Hepatic stellate cell (primary cell): ENCODE measurements at regions not wholly inside any gene's neighbourhood (a gene's known extent, or its start where the extent isn't known, plus 50 kb on each side); places are given as distances from the start of the nearest gene placed in this dataset.
A peak's percentile ranks its signal among the peaks of the same experiment; 100 is the strongest.

Experiments used
- DNase-seq: peaks from one replicate; pipeline ENCODE4 v3.0.0; 2011; ENCODE audit warnings: low spot score

DNA sequence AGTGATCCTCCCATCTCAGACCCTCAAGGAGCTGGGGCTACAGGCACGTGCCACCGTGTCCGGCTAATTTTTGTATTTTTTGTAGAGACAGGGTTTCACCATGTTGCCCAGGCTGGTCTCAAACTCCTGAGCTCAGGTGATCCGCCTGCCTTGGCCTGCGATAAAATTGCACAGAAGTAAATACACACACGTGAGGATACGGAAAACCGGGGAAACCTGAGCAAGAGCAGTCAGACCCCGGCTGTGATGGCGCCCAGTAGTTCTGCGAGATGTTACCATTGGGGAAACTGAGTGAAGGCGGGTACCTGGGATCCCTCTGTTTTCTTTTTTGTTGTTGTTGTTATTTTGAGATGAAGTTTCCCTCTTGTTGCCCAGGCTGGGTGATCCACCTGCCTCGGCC lies 114.9 kb downstream of the C9orf50 start:
- DNase-seq: no peak

DNA sequence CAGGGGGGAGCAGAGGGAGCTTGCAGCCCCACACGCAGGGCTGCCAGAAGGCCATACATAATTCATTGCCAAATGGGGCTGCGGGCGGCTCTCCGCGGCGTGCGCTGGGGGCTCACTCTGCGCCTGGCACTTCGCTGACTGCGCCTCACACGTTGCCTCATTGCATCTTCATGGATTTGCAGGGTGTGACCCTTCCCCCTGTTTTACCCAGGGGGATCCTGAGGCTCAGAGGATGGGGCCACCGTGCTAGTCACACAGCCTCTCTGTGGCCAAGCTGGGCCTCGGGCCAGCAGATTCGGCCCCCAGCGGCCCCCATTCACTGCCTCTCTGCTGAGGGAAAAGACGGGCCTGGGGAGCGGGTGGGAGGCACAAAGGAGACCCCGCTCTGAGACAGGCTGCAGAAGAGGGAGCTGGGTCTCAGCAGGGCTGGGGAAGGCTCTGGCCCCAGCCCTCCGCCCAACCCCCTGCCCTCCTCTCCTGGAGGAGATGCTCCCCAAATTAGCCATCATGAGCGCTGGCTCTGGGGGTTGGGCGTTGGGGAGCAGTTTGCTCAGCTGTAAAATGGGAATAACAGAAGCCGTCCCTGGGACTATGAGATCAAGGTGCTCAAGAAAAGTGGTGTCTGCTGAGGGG lies 115.5 kb downstream of the C9orf50 start:
- DNase-seq: no peak

DNA sequence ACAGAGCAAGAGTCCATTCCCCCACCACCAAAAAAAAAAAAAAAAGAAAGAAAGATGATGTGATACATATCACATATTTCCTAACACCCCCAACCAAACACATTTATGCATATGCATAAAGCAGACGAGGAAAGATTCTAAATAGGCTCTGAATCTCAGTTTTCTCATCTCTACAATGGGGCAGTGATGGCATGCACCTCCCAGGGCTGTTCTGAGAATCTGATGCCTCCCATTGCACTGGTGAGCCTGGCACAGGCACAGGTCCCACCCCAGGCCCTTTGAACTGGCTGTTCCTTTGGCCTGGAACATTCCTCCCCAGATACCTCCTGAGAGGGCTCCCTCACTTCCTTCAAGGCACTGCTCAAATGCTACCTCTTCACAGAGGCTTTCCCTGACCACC lies 116.5 kb downstream of the C9orf50 start:
- no peak for DNase-seq

DNA sequence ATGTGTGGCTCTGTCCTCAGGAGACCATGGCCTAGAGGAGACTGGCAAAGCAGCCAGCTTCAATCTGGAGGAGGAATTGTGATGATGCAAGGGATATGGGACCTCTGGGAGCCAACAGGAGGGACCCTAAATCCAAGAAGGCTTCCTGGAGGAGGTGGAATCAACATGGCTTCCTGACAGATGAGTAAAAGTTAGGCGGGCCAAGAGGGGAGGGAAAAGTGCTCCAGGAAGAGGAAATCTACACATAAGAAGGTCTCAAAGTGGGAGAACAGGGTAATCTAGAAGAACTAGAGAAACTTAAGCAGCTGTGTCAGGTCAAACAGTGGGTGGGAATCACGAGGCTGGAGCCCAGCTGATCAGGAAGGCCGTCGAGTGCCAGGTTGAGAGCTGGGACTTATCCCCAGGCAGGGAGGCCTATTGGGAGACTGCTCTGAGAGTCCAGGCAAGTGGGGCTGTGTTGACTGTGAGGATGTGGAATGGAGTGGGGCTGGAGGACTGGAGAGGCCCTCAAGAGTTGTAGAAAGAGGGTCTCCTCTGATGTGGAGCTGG lies 119.1 kb downstream of the C9orf50 start:
- DNase-seq: no peak

DNA sequence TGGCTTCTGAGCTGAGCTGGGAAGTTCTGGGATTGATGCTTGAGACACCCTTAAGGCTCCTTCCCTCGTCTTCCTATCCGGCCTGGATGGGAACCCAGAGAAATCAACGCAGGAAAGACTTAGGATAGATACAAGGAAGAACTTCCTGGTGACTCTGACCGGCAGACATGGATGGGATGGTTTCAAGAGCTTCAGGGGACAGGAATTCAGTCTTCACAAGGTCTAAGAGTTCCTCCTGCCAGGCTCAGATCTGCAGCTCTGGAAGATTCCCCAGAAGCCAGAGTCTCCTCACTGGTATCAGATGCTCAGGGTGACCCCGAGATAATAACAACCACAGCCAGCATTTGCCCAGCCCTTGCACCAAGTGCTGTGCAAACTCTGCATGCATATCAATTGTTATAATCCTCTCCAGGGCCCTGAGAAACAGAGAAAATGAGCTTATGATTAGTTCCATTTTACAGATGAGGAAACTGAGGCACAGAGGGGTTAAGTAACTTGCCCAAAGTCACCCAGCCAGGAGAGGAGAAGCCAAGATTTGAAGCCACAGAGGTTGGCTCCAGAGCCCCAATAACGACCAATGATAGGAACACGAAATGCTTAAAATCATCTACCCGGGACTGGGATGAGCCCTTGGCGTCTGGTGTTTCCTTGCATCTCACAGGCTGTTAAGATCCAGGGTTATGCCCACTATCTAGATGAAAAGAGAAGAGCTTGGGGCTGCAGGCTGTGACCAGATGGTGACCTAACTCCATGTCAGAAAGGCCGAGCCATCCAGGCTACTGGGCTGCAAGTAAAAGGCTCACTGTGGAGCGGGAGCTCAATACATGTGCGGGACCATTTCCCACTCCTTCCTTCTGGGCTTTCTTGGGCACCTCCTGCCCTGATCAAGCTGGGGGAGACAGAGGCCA lies 119.8 kb downstream of the C9orf50 start:
- no peak for DNase-seq

DNA sequence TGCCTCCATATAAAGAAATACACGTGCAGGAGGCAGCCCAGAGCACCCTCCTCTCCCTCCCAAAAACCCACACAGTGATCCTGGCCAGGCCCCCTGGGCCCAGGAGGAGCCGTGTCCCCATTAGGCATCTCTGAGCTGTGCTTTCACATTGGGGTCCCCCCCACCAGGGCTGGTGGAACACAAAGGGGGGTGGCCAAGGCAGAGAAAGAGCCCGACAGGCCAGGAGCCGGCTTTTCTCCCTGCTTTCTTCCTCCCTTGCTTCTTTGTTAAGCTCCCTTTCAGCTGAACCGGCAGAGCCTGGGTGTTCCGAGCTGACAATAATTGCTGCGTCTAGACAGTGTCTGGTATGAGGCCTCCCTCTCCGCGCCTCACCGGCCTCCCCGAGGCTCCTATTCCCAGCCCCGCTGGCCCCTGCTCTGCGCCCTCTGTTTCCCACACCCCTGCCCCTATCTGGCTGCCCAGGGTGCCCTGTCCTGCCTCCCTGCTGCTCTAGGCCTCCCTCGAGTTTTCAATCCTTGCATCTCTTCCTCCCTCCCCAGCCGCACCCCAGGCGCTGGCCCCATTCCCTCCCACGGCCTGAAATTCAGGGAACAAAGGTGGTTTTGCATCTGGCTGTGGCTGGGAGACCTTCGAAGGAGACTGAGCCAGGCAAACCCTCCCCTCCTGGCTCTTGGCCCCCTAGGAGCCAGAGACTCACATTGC lies 120.6 kb downstream of the C9orf50 start:
- no peak for DNase-seq

DNA sequence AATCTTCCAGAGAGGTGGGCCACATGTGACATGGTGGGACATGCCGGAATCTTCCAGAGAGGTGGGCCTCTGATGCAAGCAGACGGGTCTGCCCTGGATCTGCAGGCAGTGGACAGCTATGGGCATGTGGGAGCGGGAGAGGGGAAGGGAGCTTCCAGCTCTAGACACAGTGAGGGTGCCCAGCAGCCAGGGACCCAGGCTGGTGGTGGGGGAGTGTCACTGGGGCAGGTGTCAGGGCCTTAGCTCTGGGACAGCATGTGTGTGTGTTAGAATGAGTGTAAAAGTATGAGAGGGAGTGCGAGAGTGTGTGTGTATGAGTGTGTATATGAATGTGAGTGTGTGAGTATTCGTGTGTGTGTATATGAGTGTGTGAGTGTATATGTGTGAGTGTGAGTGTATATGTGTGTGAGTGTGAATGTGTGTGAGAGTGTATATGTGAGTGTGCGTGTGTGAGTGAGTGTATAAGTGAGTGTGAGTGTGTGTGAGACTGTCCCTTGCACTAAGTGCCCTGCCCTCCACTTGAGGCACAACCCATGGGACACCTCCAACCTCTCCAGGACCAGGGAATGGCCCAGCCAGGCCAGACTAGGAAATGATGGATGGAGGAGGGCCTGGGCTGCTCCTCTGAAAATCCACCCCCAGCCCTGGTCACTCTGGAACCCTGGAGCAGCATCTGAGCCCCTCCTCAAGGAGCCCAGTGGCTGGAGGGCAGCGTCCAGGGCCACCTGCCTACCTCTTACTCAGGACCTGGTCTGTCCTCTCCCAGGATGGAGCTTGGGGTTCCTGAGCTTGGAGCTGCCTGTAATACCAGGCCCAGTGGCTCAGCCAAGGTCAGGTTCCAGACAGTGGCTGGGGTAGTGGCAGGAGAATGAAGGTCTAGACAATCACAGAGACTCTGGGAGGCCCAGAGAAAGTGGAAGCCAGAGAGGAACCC lies 122.2 kb downstream of the C9orf50 start:
- DNase-seq: no peak

DNA sequence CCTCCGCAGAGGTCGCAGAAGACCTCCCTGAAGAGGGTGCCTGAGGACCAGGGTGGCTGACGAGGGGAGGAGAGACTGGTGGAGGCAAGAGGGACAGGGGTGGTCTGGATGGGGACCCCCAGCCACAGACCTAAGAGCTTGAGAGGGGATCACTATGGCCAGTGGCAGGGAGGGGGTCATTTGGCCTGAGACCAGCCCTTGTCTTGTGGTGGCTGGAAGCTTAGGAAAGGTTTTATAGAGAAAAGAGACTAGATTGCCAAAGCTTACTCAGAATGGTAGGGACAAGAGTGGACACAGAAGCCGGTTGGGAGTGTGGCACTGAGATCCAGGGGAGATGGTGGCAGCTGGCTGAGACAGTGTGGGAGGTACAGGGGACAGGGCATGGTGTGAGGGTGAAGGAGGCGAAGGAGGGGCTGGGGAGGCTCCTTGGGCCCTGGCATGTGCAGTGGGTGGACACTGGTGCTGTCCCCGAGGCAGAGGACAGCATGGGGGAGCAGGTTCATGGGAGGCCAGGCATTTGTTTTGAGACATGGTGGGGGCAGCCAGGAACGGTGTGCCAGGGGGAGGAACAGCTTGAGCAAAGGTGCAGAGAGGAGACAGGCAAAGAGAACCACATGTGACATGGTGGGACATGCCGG lies 123.0 kb downstream of the C9orf50 start:
- no peak for DNase-seq

DNA sequence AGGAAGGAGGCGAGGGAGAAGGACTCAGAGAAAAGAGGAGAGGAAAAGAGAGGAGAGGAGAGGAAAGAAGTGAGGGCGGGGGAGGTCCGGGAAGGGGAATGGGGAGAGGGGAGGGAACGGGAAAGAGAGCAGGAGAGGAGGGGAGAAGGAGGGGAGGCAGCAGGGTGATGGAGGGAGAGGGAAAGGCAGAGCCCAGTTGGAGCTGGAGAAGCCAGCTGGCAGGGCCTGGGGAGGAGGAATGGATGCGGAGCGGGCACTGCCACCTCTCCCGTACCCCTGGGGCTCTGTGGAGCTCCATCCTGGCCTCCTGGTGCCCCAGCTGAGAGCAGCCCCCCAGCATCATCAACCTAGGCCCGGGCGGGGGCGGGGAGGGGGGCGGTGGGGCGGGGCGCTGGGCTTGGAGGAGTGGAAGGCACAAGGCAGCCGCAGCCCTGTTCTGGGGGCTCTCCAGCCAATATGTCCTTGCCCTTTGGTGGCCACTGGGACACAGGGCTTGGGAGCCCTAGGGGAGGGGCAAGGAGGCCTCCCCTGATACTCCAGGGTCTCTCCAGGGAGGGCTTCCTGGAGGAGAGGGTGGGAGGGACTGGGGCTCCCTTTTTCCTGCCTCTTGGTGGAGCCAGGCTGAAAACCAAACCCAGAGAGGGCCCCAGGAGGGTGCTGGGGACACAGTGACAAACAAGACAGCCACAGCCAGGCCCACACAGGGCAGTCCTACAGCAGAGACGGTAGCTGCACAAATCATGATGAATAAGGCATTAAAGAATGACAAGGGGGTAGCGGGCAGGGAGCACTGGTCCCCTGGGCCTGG lies 123.7 kb downstream of the C9orf50 start:
- DNase-seq: peak; percentile 75

DNA sequence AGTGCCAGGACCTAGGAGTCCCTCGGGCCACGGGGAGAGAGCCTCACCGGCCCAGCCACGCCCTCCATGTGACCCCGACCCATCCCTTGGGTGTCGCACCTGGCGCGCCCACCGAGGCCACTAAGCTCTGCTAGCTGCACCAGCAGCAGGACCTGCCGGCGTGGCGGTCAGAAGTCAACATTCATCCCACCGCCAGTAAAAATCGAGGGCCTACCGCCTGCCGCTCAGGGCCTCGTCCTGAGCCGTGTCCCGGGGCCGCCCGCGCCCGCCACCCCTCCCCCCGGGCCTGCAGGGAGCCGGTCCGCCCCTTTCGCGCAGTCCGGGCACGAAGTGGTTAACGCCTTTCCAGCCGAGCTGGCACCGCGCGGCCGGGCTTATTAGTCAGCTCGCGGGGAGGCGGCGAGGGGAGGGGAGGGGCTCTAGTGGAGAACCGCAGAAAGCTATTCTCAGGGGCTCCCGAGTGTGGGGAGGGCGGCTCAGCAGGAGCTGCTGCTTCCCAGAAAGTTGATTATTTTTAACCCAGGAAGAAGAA lies 124.4 kb downstream of the C9orf50 start:
- peak; percentile 95 for DNase-seq

DNA sequence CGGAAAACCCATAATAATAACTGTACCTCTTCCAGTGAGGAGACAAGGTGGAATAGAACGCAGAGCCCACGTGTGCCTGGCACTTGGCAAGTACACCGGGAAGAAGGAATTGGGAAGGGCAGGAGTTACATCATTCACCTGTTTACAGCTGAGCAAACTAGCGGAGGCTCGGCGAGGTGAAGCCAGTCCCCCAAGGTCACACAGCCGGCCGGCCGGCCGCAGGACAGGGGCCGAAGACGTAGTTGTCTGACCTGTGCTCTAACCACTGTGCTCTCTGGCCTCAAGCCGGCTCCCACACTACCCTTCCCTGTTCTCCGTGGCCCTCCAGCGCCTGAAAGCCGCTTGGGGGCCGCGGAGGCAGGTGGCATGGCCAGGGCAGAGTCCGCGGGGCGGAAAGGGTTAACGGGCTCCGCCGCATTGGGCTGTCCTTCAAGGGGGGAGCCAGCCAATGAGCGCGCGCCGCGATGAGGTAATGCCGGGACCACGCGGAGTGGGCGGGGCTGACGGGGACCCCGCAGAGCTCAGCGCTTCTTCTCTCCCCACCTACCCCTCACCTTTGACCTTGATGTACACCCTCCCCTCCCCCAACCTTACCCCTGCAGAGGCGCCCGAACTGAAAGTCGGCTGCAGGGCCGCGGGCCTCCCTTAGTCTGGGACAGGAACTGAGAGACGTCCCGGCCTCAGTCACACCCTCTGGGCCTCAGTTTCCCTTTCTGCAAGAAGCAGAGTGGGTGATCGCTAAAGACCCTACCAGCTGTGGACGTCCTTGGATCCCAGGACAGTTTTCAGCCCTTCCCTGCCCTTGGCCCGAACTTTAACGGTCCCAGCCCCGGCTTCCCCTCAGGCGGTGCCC lies 125.1 kb downstream of the C9orf50 start:
- DNase-seq: peak; percentile 98

DNA sequence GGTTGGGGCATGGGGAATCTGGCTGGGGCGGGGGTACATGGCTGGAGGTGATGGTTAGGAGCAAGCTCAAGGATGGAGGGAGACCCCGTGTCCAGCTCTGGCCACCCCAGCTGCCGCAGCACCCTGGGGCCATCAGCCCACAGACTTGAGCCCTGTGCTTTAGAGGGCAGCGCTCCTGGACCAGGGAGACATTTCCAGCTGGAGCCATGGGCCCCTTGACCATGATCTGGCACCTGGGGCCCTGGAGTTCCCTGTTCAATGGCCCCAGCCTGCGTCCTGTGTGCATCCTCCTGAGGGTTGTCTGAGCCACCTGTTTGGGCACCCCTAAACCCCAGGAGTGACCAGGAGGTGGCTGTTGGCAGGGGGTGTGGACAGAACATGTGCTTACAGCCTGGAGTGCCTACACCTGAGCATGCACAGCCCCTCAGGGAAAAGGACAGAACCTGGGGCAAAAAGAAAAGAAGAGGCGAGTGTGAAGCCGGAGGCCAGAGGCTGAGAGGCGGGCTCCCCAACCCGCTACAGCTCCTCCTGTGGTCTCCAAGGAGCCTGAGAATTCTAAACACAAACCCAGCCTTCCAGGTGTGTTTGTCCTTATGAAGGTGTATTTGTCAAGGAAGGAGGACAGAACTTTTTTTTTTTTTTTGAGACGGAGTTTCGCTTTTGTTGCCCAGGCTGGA lies 126.7 kb downstream of the C9orf50 start:
- DNase-seq: no peak

DNA sequence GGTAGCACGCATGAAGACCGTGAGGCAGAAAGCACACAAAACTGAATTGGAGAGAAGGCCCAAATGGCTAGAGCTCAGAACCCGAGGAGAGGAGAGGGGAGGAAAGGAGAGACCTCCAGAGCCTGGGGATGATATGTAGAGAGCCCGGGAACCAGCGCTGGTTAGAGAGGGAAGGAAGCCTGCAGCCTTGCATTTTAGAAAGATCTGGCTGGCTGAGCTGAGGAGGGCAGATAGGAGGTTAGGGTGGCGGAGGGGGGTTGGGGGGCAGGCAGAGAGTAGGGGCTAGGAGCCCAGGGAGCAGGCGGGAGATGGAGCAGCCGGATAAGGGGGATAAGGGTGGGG lies 127.2 kb downstream of the C9orf50 start:
- DNase-seq: no peak

DNA sequence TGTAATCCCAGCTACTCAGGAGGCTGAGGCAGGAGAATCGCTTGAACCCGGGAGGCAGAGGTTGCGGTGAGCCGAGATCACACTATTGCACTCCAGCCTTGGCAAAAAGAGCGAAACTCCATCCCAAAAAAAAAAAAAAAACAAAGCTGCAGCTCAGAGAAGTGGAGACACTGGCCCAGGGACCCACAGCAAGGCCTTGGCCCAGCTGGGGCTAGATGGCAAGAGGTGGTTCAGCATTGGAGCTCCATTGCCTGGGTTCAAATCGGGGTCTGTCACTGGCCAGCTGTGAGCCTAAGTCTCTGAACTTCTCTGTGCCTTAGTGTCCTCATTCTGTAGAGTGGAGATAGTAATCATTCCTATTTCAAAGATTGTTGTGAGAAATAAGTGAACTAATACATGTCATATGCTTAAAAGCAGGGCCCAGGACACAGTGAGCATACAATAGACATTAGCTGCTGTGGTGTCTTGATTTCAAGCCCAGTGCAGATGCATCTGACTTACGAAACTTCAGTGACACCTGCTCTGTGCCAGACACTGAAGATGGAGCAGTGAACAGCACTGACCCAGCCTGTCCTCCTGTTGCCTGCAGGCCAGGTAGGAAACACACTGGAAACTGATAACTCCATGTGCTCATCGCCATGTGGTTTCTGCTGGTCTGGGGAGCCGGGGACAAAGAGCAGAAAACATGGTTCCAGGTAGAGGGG lies 127.7 kb downstream of the C9orf50 start:
- no peak for DNase-seq

DNA sequence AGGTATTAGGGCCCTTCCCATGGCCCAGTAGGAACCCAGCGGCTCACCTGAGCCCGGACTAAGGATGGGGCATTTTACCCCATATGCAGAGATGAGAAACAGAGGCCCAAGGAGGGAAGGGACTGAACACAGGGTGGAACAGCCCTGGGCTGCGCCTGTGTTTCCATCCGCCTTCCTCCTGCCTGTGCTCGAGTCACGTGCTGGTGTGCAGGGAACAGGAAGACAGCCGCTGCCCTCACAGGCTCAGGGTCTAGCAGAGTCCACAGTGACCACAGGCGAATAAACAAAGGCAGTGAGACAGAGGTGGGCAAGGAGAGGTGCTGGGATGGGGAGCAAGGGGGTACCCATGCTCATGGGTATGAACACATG lies 129.4 kb downstream of the C9orf50 start:
- DNase-seq: no peak

DNA sequence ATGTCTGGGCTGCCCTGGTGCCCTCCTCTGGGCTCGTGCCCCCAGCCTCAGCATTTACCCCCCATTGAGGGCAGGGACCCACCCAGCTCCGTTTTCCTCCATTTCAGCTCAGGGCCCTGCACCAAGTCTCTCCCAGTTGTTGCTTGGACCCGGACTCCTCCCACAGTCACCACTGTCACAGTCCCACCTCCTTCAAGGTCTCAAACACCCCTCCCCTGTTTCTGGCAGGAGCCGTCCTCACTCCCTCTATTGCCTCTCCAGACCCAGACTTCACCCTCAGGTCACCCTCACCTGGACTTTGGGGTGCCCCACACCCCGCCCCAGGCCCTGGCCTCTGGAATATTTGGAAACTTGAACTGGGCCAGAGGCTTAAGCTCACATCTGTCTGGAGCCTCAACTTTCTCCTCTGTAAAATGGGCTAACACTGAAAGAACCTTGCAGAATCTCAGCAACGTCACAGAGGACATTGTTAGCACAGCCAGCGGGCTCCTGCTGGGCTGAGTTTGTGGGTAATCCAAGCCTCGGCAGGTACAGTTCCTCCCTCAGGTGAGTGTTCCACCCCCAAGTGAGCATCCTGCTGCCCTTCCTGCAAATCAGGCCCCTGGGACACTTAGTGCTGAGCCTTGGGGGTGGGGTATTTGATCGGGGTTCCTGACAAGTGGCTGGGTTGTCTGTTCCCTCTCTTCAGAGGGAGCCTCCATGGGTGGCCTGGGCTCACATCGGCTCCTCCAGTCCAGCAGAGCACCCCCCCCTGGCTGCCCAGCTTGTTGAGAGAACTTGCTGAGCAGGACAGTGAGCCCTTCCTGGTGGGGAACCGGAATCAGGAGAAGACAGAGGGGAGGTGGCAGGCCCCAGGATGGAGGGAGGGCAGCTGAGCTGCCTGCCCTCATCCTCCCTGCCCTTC lies 130.1 kb downstream of the C9orf50 start:
- DNase-seq: no peak
